Cerebellar nuclear complex (tissue), 1 donor: ENCODE measurements at regions not wholly inside any gene's neighbourhood (a gene's known extent, or its start where the extent isn't known, plus 50 kb on each side); places are given as distances from the start of the nearest gene placed in this dataset.

Source experiments
- DNase-seq, 2 experiments: peaks; one replicate each; lab custom pipeline; 2025; lab: John Stamatoyannopoulos, UW

- DNase-seq, result no peak
Observed at GRCh38 chr1:30272277-30273020, 450.9 kb downstream of the MATN1 start.

- no peak for DNase-seq
Observed at GRCh38 chr1:30271401-30272276, 451.7 kb downstream of the MATN1 start.

- DNase-seq, result no peak
Observed at GRCh38 chr1:30270461-30270860, 452.9 kb downstream of the MATN1 start.

GRCh38 chr1:30268923-30269666 is 454.3 kb downstream of the MATN1 start:
- DNase-seq, result no peak

GRCh38 chr1:30267856-30268255 is 455.5 kb downstream of the MATN1 start:
- DNase-seq, result no peak

GRCh38 chr1:30267046-30267445 is 456.3 kb downstream of the MATN1 start:
- no peak for DNase-seq

GRCh38 chr1:30265127-30266070 is 458.0 kb downstream of the MATN1 start:
- no peak for DNase-seq

GRCh38 chr1:30264672-30265025 is 458.7 kb downstream of the MATN1 start:
- no peak for DNase-seq

- no peak for DNase-seq
Observed at GRCh38 chr1:30263888-30264671, 459.3 kb downstream of the MATN1 start.

GRCh38 chr1:30263405-30263804 is 460.0 kb downstream of the MATN1 start:
- no peak for DNase-seq

GRCh38 chr1:30262158-30262557 is 461.2 kb downstream of the MATN1 start:
- DNase-seq, result no peak

- no peak for DNase-seq
Observed at GRCh38 chr1:30260318-30260717, 463.1 kb downstream of the MATN1 start.

- no peak for DNase-seq
Observed at GRCh38 chr1:30259631-30260030, 463.8 kb downstream of the MATN1 start.

- DNase-seq, result no peak
Observed at GRCh38 chr1:30258876-30259275, 464.5 kb downstream of the MATN1 start.

- no peak for DNase-seq
Observed at GRCh38 chr1:30258471-30258870, 464.9 kb downstream of the MATN1 start.

GRCh38 chr1:30257742-30258380 is 465.5 kb downstream of the MATN1 start:
- DNase-seq, result no peak

GRCh38 chr1:30257322-30257721 is 466.1 kb downstream of the MATN1 start:
- DNase-seq, result no peak

GRCh38 chr1:30256911-30257310 is 466.5 kb downstream of the MATN1 start:
- DNase-seq, result no peak

- no peak for DNase-seq
Observed at GRCh38 chr1:30255111-30255724, 468.2 kb downstream of the MATN1 start.
